NB4 (cell line): ENCODE measurements at regions not wholly inside any gene's neighbourhood (a gene's known extent, or its start where the extent isn't known, plus 50 kb on each side); places are given as distances from the start of the nearest gene placed in this dataset.

Experiments
- CTCF ChIP-seq: IDR thresholded peaks from one replicate; pipeline ENCODE4 v1.5.1; 2012; ENCODE audit warnings: low read depth, low read length
- MAX ChIP-seq: IDR thresholded peaks from 2 replicates; pipeline ENCODE4 v1.6.1; 2011; ENCODE audit warnings: low read depth, low read length
- MYC ChIP-seq: IDR thresholded peaks from 2 replicates; pipeline ENCODE4 v1.6.1; 2011; ENCODE audit warnings: low read depth, low read length
- POLR2A ChIP-seq: IDR thresholded peaks from 2 replicates; pipeline ENCODE4 v1.6.1; 2011; ENCODE audit warnings: mild to moderate bottlenecking; ENCODE audit not compliant: insufficient read length; ENCODE audit errors: extremely low read depth

GRCh38 chr5:133793756-133794465 is 174.5 kb downstream of the C5orf15 start:
- TF ChIP-seq POLR2A: no peak
- no peak for TF ChIP-seq CTCF
- no peak for TF ChIP-seq MAX
- TF ChIP-seq MYC: no peak
